HCT116 (cell line): ENCODE measurements at regions not wholly inside any gene's neighbourhood (a gene's known extent, or its start where the extent isn't known, plus 50 kb on each side); places are given as distances from the start of the nearest gene placed in this dataset.

Source experiments
- ATAC-seq: fragments of 200-7000 bp; cut with Tn5 transposase; 2 replicates; pipeline ENCODE4 v1.9.1; 2020; ENCODE audit warnings: mild to moderate bottlenecking, moderate library complexity
- BruUV-seq: library from RNA; stranded (reverse); fragments of 400-500 nt; replicated peaks from 2 replicates; lab custom pipeline; 2021; lab: Mats Ljungman, UMichigan
- CTCF ChIA-PET: fragments of 300-600 bp; sonication (Branson Sonifier 250); formaldehyde crosslinking; loops from one replicate; lab custom pipeline; 2021; ENCODE audit warnings: antibody characterized with exemption; lab: Charles Lee
- POLR2A ChIA-PET: fragments of 300-600, 350-600 bp; sonication (Branson Sonifier 250); formaldehyde crosslinking; loops from one replicate; lab custom pipeline; 2021; ENCODE audit warnings: antibody characterized with exemption; lab: Charles Lee
- RAD21 ChIA-PET, 2 experiments: fragments of 300-600 bp; sonication (Branson Sonifier 250); formaldehyde crosslinking; loops; one replicate each; lab custom pipeline; 2023; ENCODE audit warnings: low total read pairs in 2 of 2; ENCODE audit not compliant: uncharacterized antibody in 2 of 2, unreplicated experiment in 2 of 2, low non-redundant PET in 1 of 2; lab: Charles Lee
- DNase-seq: peaks from one replicate; pipeline ENCODE4 v3.0.0-alpha.2; 2010; ENCODE audit warnings: low read depth, low spot score
- H2AFZ ChIP-seq: fragments of 200-600 bp; shearing (Covaris generic), sonication (generic); 2 replicates; pipeline ENCODE4 v1.6.1; 2017; ENCODE audit warnings: low read depth, mixed run types, mixed read lengths, antibody characterized with exemption, low read length; ENCODE audit not compliant: poor library complexity, severe bottlenecking
- H3K27ac ChIP-seq: 2 replicates; pipeline ENCODE4 v1.5.1; 2012; ENCODE audit warnings: low read depth, low read length
- H3K27me3 ChIP-seq: fragments of 200-600 bp; sonication (generic); 2 replicates; pipeline ENCODE4 v1.6.1; 2016; ENCODE audit warnings: mixed run types, low read length, mixed read lengths; ENCODE audit not compliant: insufficient read depth
- H3K36me3 ChIP-seq, 2 experiments: fragments of 200-500 bp in 1 of 2; fragments of 200-600 bp in 1 of 2; sonication (Bioruptor generic) in 1 of 2; sonication (generic) in 1 of 2; 2 replicates each; pipeline versions ENCODE4 v1.5.1 to v1.6.1; 2014 to 2016; ENCODE audit warnings: low read length in 2 of 2, inconsistent platforms in 1 of 2, mixed read lengths in 1 of 2, mixed run types in 1 of 2; ENCODE audit not compliant: insufficient read depth in 2 of 2, control insufficient read depth in 1 of 2
- H3K4me1 ChIP-seq, 2 experiments: fragments of 200-600 bp in 1 of 2; sonication (generic) in 1 of 2; 2 replicates each; pipeline versions ENCODE4 v1.5.1 to v1.6.1; 2012 to 2017; ENCODE audit warnings: low read length in 2 of 2, inconsistent platforms in 1 of 2, mild to moderate bottlenecking in 1 of 2, mixed read lengths in 1 of 2, mixed run types in 1 of 2, moderate library complexity in 1 of 2; ENCODE audit not compliant: insufficient read depth in 2 of 2, control insufficient read depth in 1 of 2
- H3K4me2 ChIP-seq: fragments of 200-600 bp; sonication (generic); 2 replicates; pipeline ENCODE4 v1.6.1; 2017; ENCODE audit warnings: mixed run types, low read length, mixed read lengths
- H3K4me3 ChIP-seq, 2 experiments: fragments of 200-600 bp in 1 of 2; sonication (generic) in 1 of 2; replicated peaks in 1 of 2; 2 replicates each; pipeline ENCODE4 v1.5.1; 2011 to 2016; ENCODE audit warnings: low read length in 2 of 2, control low read depth in 1 of 2, low read depth in 1 of 2, mild to moderate bottlenecking in 1 of 2, mixed read lengths in 1 of 2, mixed run types in 1 of 2
- H3K79me2 ChIP-seq: fragments of 200-600 bp; sonication (generic); 2 replicates; pipeline ENCODE4 v1.6.1; 2017; ENCODE audit warnings: mild to moderate bottlenecking, mixed run types, low read length, moderate library complexity, mixed read lengths; ENCODE audit not compliant: insufficient read depth
- H3K9ac ChIP-seq: fragments of 200-600 bp; sonication (generic); 2 replicates; pipeline ENCODE4 v1.6.1; 2016; ENCODE audit warnings: low read length, mixed read lengths
- H3K9me2 ChIP-seq: fragments of 200-600 bp; sonication (generic), shearing (Covaris generic); 2 replicates; pipeline ENCODE4 v1.6.1; 2017; ENCODE audit warnings: mixed run types, mild to moderate bottlenecking, moderate library complexity; ENCODE audit not compliant: insufficient read depth
- H3K9me3 ChIP-seq, 2 experiments: fragments of 200-500 bp in 1 of 2; fragments of 200-600 bp in 1 of 2; sonication (Bioruptor generic) in 1 of 2; sonication (generic) in 1 of 2; 2 replicates each; pipeline ENCODE4 v1.6.1; 2014 to 2017; ENCODE audit warnings: low read length in 2 of 2, mixed read lengths in 2 of 2, inconsistent platforms in 1 of 2, low read depth in 1 of 2, mild to moderate bottlenecking in 1 of 2, mixed run types in 1 of 2, moderate library complexity in 1 of 2; ENCODE audit not compliant: control insufficient read depth in 1 of 2, insufficient read depth in 1 of 2
- H4K20me1 ChIP-seq: fragments of 200-600 bp; sonication (generic), shearing (Covaris generic); 2 replicates; pipeline ENCODE4 v1.6.1; 2017; ENCODE audit warnings: mixed run types, mild to moderate bottlenecking, moderate library complexity; ENCODE audit not compliant: insufficient read depth
- EGR1 ChIP-seq: IDR thresholded peaks from 2 replicates; pipeline ENCODE4 v1.6.1; 2012; ENCODE audit warnings: low read depth
- JUND ChIP-seq: IDR thresholded peaks from 2 replicates; pipeline ENCODE4 v1.6.1; 2012
- RAD21 ChIP-seq: IDR thresholded peaks from 2 replicates; pipeline ENCODE4 v1.6.1; 2012; ENCODE audit warnings: low read depth, mild to moderate bottlenecking
- ZNF274 ChIP-seq: fragments of 200-500 bp; sonication (Bioruptor generic); IDR thresholded peaks from 2 replicates; pipeline ENCODE4 v1.6.1; 2014; ENCODE audit warnings: mild to moderate bottlenecking, low read depth, low read length, inconsistent platforms
- intact Hi-C: fragments of 100-400 bp; cut with micrococcal nuclease; formaldehyde crosslinking; loops from 2 replicates; pipeline ENCODE4 v1.10.0; 2022
- TF ChIP-seq, protein P1 (sequence below): IDR thresholded peaks from 2 replicates; pipeline ENCODE4 v1.6.1; 2012; ENCODE audit warnings: low read depth
- TF ChIP-seq, protein P2 (sequence below), 3 experiments: fragments of 200-600 bp in 1 of 3; sonication (generic) in 1 of 3; IDR thresholded peaks in 2 of 3; conservative IDR thresholded peaks in 1 of 3; 2 replicates each; pipeline ENCODE4 v1.5.1; 2012 to 2017; ENCODE audit warnings: low read depth in 2 of 3, low read length in 2 of 3, antibody characterized with exemption in 1 of 3, borderline replicate concordance in 1 of 3, control low read depth in 1 of 3, mild to moderate bottlenecking in 1 of 3, mixed read lengths in 1 of 3, mixed run types in 1 of 3, moderate library complexity in 1 of 3; ENCODE audit not compliant: insufficient read depth in 1 of 3

DNA sequence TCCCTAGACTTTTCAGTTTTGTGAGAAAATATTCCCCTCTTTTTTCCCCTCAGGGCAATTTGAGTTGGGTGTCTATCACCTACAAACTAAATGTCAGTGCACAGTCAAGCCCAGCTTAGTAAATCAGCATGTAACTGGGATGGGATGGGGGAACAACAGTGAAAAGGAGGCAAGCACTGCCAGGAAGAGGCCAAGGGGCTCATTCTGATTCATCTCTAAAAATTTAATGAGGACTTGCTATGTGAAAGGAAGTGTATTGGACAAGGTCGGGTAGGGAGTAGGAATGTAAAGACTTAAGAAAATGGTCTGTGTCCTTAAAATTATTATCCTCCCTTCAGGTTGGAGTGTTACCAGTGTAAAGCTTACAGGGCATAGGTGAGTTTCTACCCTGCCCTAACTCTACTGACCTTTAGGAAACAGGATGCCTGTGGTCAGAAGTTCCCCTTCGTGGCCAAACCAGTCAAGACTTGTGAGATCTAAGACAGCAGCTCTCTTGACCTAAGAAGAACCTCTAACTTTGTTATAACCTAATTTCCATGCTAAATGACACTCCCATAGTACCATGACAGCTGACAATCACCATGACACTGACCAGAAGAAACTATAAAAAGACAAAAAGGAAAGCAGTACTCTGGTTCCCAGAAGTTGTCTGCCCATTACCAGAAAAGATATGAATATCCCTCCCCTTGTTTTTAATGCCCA is 194.4 kb upstream of the LDB2 start:
- Histone ChIP-seq H3K36me3 (no peaks in the 10 kb centered on the region), H3K4me2 (no peak overlapping the region), H4K20me1 (no peaks in the 10 kb centered on the region), H3K9me2 (no peaks in the 10 kb centered on the region), H3K4me3 (no peak overlapping the region), H3K27me3 (peaks cover 7% of the 10 kb centered on the region; the same call in 1 of the 2 replicates), H3K4me1 (no peaks in the 10 kb centered on the region), H3K9ac (no peak overlapping the region), H3K9me3 (no peaks in the 10 kb centered on the region), H2AFZ (no peak overlapping the region), H3K27ac (no peak overlapping the region)
- DNase-seq (no peak), ATAC-seq (no peak)
- CTCF ChIA-PET, result no interaction called here
- no TSS peak for BruUV-seq
- POLR2A ChIA-PET, result no interaction called here
- intact Hi-C loops, result no loop called here
- RAD21 ChIA-PET, result no interaction called here
- TF ChIP-seq, protein P1, sequence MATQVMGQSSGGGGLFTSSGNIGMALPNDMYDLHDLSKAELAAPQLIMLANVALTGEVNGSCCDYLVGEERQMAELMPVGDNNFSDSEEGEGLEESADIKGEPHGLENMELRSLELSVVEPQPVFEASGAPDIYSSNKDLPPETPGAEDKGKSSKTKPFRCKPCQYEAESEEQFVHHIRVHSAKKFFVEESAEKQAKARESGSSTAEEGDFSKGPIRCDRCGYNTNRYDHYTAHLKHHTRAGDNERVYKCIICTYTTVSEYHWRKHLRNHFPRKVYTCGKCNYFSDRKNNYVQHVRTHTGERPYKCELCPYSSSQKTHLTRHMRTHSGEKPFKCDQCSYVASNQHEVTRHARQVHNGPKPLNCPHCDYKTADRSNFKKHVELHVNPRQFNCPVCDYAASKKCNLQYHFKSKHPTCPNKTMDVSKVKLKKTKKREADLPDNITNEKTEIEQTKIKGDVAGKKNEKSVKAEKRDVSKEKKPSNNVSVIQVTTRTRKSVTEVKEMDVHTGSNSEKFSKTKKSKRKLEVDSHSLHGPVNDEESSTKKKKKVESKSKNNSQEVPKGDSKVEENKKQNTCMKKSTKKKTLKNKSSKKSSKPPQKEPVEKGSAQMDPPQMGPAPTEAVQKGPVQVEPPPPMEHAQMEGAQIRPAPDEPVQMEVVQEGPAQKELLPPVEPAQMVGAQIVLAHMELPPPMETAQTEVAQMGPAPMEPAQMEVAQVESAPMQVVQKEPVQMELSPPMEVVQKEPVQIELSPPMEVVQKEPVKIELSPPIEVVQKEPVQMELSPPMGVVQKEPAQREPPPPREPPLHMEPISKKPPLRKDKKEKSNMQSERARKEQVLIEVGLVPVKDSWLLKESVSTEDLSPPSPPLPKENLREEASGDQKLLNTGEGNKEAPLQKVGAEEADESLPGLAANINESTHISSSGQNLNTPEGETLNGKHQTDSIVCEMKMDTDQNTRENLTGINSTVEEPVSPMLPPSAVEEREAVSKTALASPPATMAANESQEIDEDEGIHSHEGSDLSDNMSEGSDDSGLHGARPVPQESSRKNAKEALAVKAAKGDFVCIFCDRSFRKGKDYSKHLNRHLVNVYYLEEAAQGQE, result no peak
- no peak for TF ChIP-seq RAD21
- TF ChIP-seq, protein P2, sequence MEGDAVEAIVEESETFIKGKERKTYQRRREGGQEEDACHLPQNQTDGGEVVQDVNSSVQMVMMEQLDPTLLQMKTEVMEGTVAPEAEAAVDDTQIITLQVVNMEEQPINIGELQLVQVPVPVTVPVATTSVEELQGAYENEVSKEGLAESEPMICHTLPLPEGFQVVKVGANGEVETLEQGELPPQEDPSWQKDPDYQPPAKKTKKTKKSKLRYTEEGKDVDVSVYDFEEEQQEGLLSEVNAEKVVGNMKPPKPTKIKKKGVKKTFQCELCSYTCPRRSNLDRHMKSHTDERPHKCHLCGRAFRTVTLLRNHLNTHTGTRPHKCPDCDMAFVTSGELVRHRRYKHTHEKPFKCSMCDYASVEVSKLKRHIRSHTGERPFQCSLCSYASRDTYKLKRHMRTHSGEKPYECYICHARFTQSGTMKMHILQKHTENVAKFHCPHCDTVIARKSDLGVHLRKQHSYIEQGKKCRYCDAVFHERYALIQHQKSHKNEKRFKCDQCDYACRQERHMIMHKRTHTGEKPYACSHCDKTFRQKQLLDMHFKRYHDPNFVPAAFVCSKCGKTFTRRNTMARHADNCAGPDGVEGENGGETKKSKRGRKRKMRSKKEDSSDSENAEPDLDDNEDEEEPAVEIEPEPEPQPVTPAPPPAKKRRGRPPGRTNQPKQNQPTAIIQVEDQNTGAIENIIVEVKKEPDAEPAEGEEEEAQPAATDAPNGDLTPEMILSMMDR (IDR thresholded peaks at IDR 0.05 in 2 of 3, conservative IDR thresholded peaks at IDR 0.05 in 1 of 3; ENCODE audit: borderline replicate concordance in 1 of 3, insufficient read depth in 1 of 3, low read depth in 2 of 3, low read length in 2 of 3), result no peak
- no peak for TF ChIP-seq JUND
- no peak for TF ChIP-seq ZNF274
- TF ChIP-seq EGR1, result no peak
- TF ChIP-seq, all 23 proteins: peak for 0
- H3K79me2 ChIP-seq, result no peaks in the 10 kb centered on the region
